GM20431 (cell line): ENCODE measurements at regions not wholly inside any gene's neighbourhood (a gene's known extent, or its start where the extent isn't known, plus 50 kb on each side); places are given as distances from the start of the nearest gene placed in this dataset.

Source experiments
- in situ Hi-C: fragments of 300-500 bp; cut with MseI, MboI; formaldehyde crosslinking; loops from one replicate; pipeline ENCODE4 v1.15.0; 2020; ENCODE audit warnings: low sequenced_read_pairs; ENCODE audit not compliant: unreplicated experiment

- in situ Hi-C loops: no loop called here
Measured at GRCh38 chr11:80065086-80065485, 624.3 kb upstream of the TENM4 start.

GRCh38 chr11:80061056-80061455, 620.2 kb upstream of the TENM4 start:
- in situ Hi-C loops: no loop called here

GRCh38 chr11:80054582-80055165, 613.8 kb upstream of the TENM4 start:
- in situ Hi-C loops: no loop called here

DNA sequence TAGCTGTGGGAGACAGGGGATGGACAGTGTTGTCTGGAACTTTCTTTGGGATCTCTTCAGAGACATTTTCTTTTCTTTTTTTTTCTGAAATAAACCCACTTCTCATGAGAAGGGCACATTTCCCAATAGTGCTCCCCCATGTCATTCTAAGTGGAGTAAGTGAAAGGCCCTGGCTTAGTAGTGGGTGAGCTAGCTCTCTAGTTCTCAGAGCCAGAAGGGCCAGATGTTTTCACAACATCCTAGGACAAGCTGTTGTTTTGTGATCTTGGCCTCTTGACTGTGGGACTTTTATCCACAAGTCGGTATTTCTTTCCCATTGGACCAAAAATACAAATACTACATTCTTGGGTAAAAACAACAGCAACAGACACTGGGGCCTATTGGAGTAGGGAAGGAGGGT, 607.7 kb upstream of the TENM4 start:
- in situ Hi-C loops: no loop called here

DNA sequence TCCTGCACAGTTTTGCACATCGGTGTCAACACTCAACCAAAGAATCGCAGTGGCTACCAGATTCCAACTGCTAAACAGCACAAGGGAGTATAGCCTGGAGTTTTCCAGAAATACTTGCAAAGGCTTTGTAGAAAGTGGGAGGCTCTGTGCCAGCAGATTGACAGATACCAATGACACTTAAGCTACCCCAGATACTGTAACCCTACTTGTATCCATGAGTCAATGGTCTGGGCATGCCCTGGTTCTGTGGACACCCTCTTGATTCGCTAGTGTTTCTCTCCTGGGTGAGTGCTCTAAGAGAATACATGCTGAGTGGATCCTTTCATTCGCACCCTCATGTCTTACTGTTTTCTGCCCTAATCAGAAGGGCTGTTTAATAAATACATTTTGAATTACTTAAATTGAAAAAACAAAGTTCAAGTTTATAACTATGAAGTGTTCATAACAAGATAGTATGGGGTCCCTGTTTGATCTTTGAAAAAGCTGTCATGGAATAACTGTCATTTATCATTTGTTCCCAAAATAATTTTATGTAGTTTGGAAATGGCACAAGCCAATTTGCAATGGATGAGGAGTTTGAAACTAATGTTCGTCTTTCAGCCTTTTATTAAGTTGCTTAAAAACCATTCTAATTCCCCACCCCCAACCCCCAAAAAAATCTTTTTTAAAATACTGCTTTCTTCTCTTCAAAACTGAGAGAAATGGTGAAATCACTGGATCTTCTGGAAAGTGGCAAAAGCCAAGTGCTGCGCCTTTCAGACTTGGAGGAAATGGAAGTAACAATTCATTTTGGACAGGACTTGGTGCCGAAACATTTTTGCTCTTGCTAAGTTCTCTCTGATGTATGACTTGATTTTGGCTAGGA, 600.5 kb upstream of the TENM4 start:
- in situ Hi-C loops: no loop called here

GRCh38 chr11:80034801-80035200, 594.0 kb upstream of the TENM4 start:
- in situ Hi-C loops: no loop called here

GRCh38 chr11:80031014-80031600, 590.3 kb upstream of the TENM4 start:
- in situ Hi-C loops: no loop called here

- in situ Hi-C loops: no loop called here
Measured at GRCh38 chr11:80028998-80029397, 588.2 kb upstream of the TENM4 start.

GRCh38 chr11:80024119-80024518, 583.3 kb upstream of the TENM4 start:
- in situ Hi-C loops: no loop called here

GRCh38 chr11:80023386-80023785, 582.6 kb upstream of the TENM4 start:
- in situ Hi-C loops: no loop called here

DNA sequence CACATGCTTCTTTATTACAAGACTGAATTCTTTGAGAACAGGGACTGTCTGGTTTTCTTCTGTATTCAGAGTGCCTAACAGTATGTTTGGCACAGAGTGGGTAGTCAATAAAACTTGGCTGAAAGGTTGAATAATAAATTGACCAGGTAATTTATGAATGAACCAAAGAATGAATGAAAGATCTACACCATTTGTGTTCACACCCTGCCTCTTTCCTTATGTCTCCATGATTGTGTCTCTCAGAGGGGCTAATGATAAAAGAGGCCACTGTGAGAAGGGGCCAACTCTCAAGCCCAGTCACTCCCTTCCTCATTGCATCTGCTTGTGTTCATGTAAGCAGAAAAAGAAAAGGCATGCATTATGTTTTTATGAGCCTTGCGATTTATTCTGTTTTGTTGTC, 569.7 kb upstream of the TENM4 start:
- in situ Hi-C loops: no loop called here

DNA sequence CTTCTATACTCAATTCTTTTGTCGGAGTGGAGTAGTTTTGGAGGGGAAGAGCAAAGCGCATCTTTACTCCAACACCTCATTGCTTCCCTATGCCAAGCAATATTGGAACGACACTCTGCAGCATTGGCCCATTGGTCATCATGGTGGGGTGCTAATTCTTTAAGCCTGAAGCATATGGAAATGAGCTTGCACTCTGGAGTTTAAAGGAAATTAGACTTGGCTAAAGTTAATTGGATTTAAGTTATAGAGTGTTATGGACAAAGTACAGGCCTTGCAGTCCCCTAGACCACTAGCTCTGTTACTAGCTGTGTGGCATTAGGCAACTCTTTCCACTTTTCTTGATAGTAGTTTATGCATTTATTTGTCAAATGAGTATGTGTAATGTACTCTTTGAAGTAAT, 568.3 kb upstream of the TENM4 start:
- in situ Hi-C loops: no loop called here

- in situ Hi-C loops: no loop called here
Measured at GRCh38 chr11:80007616-80008015, 566.8 kb upstream of the TENM4 start.

DNA sequence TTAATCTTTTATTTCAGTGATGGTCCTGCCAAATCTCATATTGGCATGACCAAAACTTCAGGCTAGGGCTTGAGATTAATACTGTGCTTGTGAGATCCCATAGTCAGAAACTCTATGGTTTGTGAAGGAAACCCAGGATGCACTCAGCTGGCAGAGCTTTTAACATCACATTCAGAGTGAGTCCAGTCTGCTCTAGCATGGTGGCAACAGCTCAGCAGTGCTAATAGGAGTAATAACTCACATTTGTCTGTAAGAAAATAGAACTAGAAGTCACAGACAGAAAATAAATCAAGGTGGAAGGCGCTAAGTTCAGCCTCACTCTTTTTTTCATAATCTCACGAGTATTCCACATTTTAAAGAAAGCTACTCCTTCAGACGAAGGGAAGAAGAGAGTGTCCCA, 549.3 kb upstream of the TENM4 start:
- in situ Hi-C loops: no loop called here

DNA sequence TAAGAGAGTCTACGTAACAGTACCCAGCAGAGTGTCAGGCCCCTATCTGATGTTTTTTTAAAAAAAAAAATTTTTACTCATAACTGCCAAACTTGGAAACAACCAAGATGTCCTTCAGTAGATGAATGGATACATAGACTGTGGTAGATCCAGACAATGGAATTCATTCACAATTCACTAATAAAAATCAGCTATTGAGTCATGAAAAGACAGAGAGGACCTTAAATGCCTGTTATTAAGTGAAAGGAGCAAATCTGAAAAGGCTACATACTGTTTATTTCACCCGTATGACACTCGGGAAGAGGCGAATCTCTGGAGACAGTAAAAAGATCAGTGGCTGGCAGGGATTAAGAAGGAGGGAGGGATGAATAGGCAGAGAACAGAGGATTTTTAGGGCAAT, 541.4 kb upstream of the TENM4 start:
- in situ Hi-C loops: no loop called here

GRCh38 chr11:79980916-79981315, 540.1 kb upstream of the TENM4 start:
- in situ Hi-C loops: no loop called here

- in situ Hi-C loops: no loop called here
Measured at GRCh38 chr11:79973721-79974617, 533.1 kb upstream of the TENM4 start.

GRCh38 chr11:79971255-79971654, 530.4 kb upstream of the TENM4 start:
- in situ Hi-C loops: no loop called here

- in situ Hi-C loops: no loop called here
Measured at GRCh38 chr11:79966592-79966991, 525.8 kb upstream of the TENM4 start.

GRCh38 chr11:79963856-79964645, 523.2 kb upstream of the TENM4 start:
- in situ Hi-C loops: no loop called here
